ENCODE measurements at regions not wholly inside any gene's neighbourhood (a gene's known extent, or its start where the extent isn't known, plus 50 kb on each side); places are given as distances from the start of the nearest gene placed in this dataset.

DNA sequence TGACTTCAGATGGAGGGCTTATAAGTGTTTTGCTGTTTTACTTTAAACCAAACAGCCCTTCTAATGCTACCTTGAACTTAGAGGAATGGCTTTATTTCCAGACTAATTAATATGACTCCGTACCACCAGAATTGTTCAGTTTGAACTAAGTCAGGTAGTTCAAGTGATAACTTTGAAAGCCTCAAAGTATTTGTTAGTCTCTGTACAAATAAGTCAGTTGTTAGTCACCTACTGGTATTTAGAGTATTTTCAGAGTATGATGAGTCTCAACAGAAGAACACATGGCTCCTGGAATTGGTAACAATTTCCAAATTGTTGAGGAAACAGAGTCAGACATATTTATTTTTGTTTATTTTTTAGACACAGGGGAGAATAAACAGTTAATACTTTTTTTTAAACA lies 381.8 kb upstream of the NRXN1 start:
- Histone ChIP-seq H3K4me1 (ENCODE audit: control insufficient read depth in 1 of 2, low read depth in 2 of 2) (no peaks in the 10 kb centered on the region), H3K9me3 (no peaks in the 10 kb centered on the region), H3K36me3 (no peaks in the 10 kb centered on the region), H3K27me3 (replicated peaks; ENCODE audit: insufficient read depth) (no peaks in the 10 kb centered on the region), H3K27ac (no peak overlapping the region), H3K4me3 (no peak overlapping the region)
- no peak for TF ChIP-seq CTCF (IDR thresholded peaks at IDR 0.05)
- no peak for ATAC-seq (ENCODE audit: insufficient number of reproducible peaks, low FRiP score, low read depth)
- no peak for DNase-seq (ENCODE audit: low spot score)

- ATAC-seq (ENCODE audit: insufficient number of reproducible peaks, low FRiP score, low read depth): no peak
- TF ChIP-seq CTCF (IDR thresholded peaks at IDR 0.05): no peak
- H3K9me3 ChIP-seq: no peaks in the 10 kb centered on the region
Measured at GRCh38 chr2:51410331-51410730, 378.4 kb upstream of the NRXN1 start.

GRCh38 chr2:51409920-51410319 lies 378.0 kb upstream of the NRXN1 start:
- Histone ChIP-seq H3K9me3 (no peaks in the 10 kb centered on the region), H3K27ac (no peak overlapping the region), H3K27me3 (replicated peaks; ENCODE audit: insufficient read depth) (no peaks in the 10 kb centered on the region), H3K36me3 (no peaks in the 10 kb centered on the region), H3K4me3 (no peak overlapping the region), H3K4me1 (ENCODE audit: control insufficient read depth in 1 of 2, low read depth in 2 of 2) (no peaks in the 10 kb centered on the region)
- TF ChIP-seq CTCF (IDR thresholded peaks at IDR 0.05): no peak
- ATAC-seq (ENCODE audit: insufficient number of reproducible peaks, low FRiP score, low read depth) (no peak), DNase-seq (ENCODE audit: low spot score) (no peak)

More at GRCh38 chr2:51410331-51410730, 378.4 kb upstream of the NRXN1 start:
- H3K27ac ChIP-seq: no peak overlapping the region
- no peaks in the 10 kb centered on the region for H3K36me3 ChIP-seq
- H3K4me3 ChIP-seq: no peak overlapping the region
- no peak for DNase-seq (ENCODE audit: low spot score)
- H3K27me3 ChIP-seq (replicated peaks; ENCODE audit: insufficient read depth): no peaks in the 10 kb centered on the region
- no peaks in the 10 kb centered on the region for H3K4me1 ChIP-seq (ENCODE audit: control insufficient read depth in 1 of 2, low read depth in 2 of 2)

- no peak for TF ChIP-seq CTCF (IDR thresholded peaks at IDR 0.05)
- Histone ChIP-seq H3K27me3 (replicated peaks; ENCODE audit: insufficient read depth) (no peaks in the 10 kb centered on the region), H3K27ac (no peak overlapping the region), H3K4me1 (ENCODE audit: control insufficient read depth in 1 of 2, low read depth in 2 of 2) (no peaks in the 10 kb centered on the region), H3K36me3 (no peaks in the 10 kb centered on the region), H3K4me3 (no peak overlapping the region), H3K9me3 (no peaks in the 10 kb centered on the region)
- no peak for DNase-seq (ENCODE audit: low spot score)
- no peak for ATAC-seq (ENCODE audit: insufficient number of reproducible peaks, low FRiP score, low read depth)
Measured at GRCh38 chr2:51404226-51404625, 372.3 kb upstream of the NRXN1 start.

GRCh38 chr2:51401546-51401945 lies 369.6 kb upstream of the NRXN1 start:
- DNase-seq (ENCODE audit: low spot score): no peak
- H3K36me3 ChIP-seq: no peaks in the 10 kb centered on the region
- no peak overlapping the region for H3K27ac ChIP-seq
- no peak overlapping the region for H3K4me3 ChIP-seq
- no peaks in the 10 kb centered on the region for H3K9me3 ChIP-seq
- H3K27me3 ChIP-seq (replicated peaks; ENCODE audit: insufficient read depth): no peaks in the 10 kb centered on the region
- no peak for TF ChIP-seq CTCF (IDR thresholded peaks at IDR 0.05)
- ATAC-seq (ENCODE audit: insufficient number of reproducible peaks, low FRiP score, low read depth): no peak
- no peaks in the 10 kb centered on the region for H3K4me1 ChIP-seq (ENCODE audit: control insufficient read depth in 1 of 2, low read depth in 2 of 2)

Measured in thoracic aorta (tissue), 2 donors.